ENCODE measurements at regions not wholly inside any gene's neighbourhood (a gene's known extent, or its start where the extent isn't known, plus 50 kb on each side); places are given as distances from the start of the nearest gene placed in this dataset.

- no peak for DNase-seq (ENCODE audit: low read depth in 2 of 2)
Measured at GRCh38 chr9:16336833-16337232, 533.6 kb downstream of the BNC2 start.

GRCh38 chr9:16337322-16338029 lies 533.0 kb downstream of the BNC2 start:
- no peak for DNase-seq (ENCODE audit: low read depth in 2 of 2)

GRCh38 chr9:16341177-16341576 lies 529.3 kb downstream of the BNC2 start:
- no peak for DNase-seq (ENCODE audit: low read depth in 2 of 2)

GRCh38 chr9:16342246-16343020 lies 528.0 kb downstream of the BNC2 start:
- DNase-seq (ENCODE audit: low read depth in 2 of 2): no peak

GRCh38 chr9:16343249-16344237 lies 526.9 kb downstream of the BNC2 start:
- DNase-seq (ENCODE audit: low read depth in 2 of 2): no peak

GRCh38 chr9:16344343-16344742 lies 526.1 kb downstream of the BNC2 start:
- DNase-seq (ENCODE audit: low read depth in 2 of 2): peak; percentile 92 to 95

- no peak for DNase-seq (ENCODE audit: low read depth in 2 of 2)
Measured at GRCh38 chr9:16345902-16346301, 524.6 kb downstream of the BNC2 start.

GRCh38 chr9:16347886-16348285 lies 522.6 kb downstream of the BNC2 start:
- no peak for DNase-seq (ENCODE audit: low read depth in 2 of 2)

- DNase-seq (ENCODE audit: low read depth in 2 of 2): no peak
Measured at GRCh38 chr9:16348531-16348930, 521.9 kb downstream of the BNC2 start.

GRCh38 chr9:16352251-16352650 lies 518.2 kb downstream of the BNC2 start:
- no peak for DNase-seq (ENCODE audit: low read depth in 2 of 2)

- DNase-seq (ENCODE audit: low read depth in 2 of 2): no peak
Measured at GRCh38 chr9:16352791-16353401, 517.6 kb downstream of the BNC2 start.

GRCh38 chr9:16356196-16356765 lies 514.2 kb downstream of the BNC2 start:
- DNase-seq (ENCODE audit: low read depth in 2 of 2): no peak

GRCh38 chr9:16357828-16358227 lies 512.6 kb downstream of the BNC2 start:
- DNase-seq (ENCODE audit: low read depth in 2 of 2): no peak

- DNase-seq (ENCODE audit: low read depth in 2 of 2): no peak
Measured at GRCh38 chr9:16358751-16359150, 511.7 kb downstream of the BNC2 start.
